AG08396 (cell line): ENCODE measurements at regions not wholly inside any gene's neighbourhood (a gene's known extent, or its start where the extent isn't known, plus 50 kb on each side); places are given as distances from the start of the nearest gene placed in this dataset.

Source experiments
- DNase-seq: peaks from one replicate; pipeline ENCODE4 v3.0.0; 2012; ENCODE audit warnings: low spot score, mixed read lengths

- DNase-seq: no peak
Observed at GRCh38 chr13:80442609-80443008, 101.7 kb upstream of the SPRY2 start.

- DNase-seq: no peak
Observed at GRCh38 chr13:80441968-80442367, 101.0 kb upstream of the SPRY2 start.

GRCh38 chr13:80438521-80438920 is 97.6 kb upstream of the SPRY2 start:
- no peak for DNase-seq

GRCh38 chr13:80437231-80437630 is 96.3 kb upstream of the SPRY2 start:
- DNase-seq: no peak

- DNase-seq: no peak
Observed at GRCh38 chr13:80436571-80437169, 95.7 kb upstream of the SPRY2 start.

- DNase-seq: no peak
Observed at GRCh38 chr13:80430561-80430960, 89.6 kb upstream of the SPRY2 start.

- DNase-seq: no peak
Observed at GRCh38 chr13:80428349-80429096, 87.6 kb upstream of the SPRY2 start.

GRCh38 chr13:80419416-80419815 is 78.5 kb upstream of the SPRY2 start:
- DNase-seq: no peak

GRCh38 chr13:80413611-80414010 is 72.7 kb upstream of the SPRY2 start:
- DNase-seq: no peak

GRCh38 chr13:80408270-80408669 is 67.3 kb upstream of the SPRY2 start:
- DNase-seq: no peak

GRCh38 chr13:80400865-80401426 is 60.0 kb upstream of the SPRY2 start:
- no peak for DNase-seq

GRCh38 chr13:80400164-80400864 is 59.4 kb upstream of the SPRY2 start:
- no peak for DNase-seq

- DNase-seq: no peak
Observed at GRCh38 chr13:80399340-80400163, 58.6 kb upstream of the SPRY2 start.
